ENCODE measurements at regions not wholly inside any gene's neighbourhood (a gene's known extent, or its start where the extent isn't known, plus 50 kb on each side); places are given as distances from the start of the nearest gene placed in this dataset.

DNA sequence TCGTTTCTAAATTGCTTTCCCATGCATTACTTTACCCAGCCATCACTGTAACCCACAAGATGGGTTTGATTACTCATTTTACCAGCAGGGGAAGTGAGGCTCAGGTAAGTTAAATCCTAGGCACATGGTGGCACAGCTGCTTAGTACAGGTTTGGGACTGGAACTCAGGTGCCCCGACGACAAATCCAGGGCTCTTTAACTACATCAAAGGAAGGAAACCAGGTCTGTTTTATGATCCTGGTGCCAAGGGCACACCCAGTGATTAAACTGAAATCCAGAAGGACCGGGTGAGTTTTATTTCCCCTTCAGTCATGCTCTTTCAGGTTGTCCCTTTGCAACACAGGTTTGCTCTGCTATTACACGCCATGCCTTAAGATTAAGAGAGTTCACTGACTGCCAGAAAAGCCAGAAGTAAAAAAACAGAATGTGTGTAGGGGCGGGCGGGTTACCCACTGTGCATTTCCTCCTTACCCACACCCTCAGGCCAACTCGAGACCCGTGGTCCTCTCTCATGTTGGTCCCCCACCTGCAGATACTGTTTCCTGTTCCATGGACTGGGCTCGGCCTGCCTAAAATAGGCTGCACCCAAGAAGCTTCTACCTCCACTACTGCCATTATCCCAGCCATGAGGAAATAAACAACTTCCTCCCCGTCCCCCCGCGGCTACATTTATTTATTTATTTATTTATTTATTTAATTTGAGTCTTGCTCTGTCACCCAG is 55.1 kb upstream of the KDM7A start:
- Histone ChIP-seq H3K27me3 (no peaks in the 10 kb centered on the region), H3K4me3 (peak overlapping the region; percentile 33), H3K36me3 (no peaks in the 10 kb centered on the region), H3K4me1 (ENCODE audit: insufficient read depth) (peaks cover 4% of the 10 kb centered on the region), H3K27ac (no peak overlapping the region), H3K9me3 (no peaks in the 10 kb centered on the region)
- WGBS, 3 donors: 49 to 63% (median 59%) methylated on average over 13 of the region's 13 CpGs
- no peak for TF ChIP-seq EP300 (IDR thresholded peaks at IDR 0.05)
- no peak for TF ChIP-seq POLR2A (IDR thresholded peaks at IDR 0.05)
- no peak for TF ChIP-seq CTCF (IDR thresholded peaks at IDR 0.05)
- DNase-seq: no peak
- intact Hi-C loops (cut with DNase I): no loop called here

DNA sequence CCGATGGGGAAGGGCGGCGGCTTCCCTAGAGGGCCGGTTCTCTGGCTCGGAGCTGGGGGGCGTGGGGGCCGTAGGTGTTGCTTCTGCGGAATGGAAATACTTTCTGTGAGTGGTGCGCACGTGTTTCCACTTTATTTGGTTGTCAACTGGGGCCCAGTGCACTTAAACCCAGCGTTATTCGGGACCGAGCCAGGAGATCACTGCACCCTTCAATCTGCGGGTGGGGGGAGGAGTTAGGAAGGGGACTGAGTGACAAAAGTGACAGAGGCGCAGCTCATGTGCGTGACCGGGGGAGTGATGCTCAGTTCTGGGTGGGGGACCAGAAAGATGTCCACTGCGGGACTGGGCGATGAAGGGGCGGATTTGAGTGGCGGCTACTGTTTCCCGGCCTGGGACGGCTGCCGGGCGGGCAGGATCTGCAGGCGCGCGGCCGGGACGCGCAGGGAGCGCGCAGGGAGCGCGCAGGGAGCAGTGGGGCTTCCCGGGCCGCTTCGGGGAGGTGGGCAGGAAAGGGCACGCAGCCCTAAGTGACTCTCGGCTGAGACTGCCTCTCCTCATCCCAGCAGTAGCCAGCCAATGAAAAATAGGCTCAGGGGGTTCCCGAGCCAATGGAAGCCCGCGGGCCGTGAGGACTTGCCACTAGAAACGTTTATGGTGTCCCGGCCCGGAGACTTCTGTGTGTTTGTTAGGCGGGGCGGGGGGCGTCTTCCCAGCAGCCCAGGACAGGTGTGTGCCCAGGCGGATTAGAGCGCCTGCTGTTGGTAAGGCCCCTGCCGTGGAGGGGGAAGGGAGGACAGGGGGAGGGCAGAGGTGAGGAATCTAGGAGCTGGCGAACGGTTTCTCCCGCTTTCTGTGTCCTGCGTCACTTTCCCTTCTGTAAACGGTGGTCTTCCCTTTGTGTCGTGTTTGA is 54.3 kb upstream of the KDM7A start:
- TF ChIP-seq POLR2A (IDR thresholded peaks at IDR 0.05) (no peak), EP300 (IDR thresholded peaks at IDR 0.05) (no peak), CTCF (IDR thresholded peaks at IDR 0.05) (no peak)
- intact Hi-C loops (cut with DNase I): no loop called here
- no peaks in the 10 kb centered on the region for H3K27me3 ChIP-seq
- H3K27ac ChIP-seq: no peak overlapping the region
- H3K4me3 ChIP-seq: peak overlapping the region; percentile 33
- no peaks in the 10 kb centered on the region for H3K9me3 ChIP-seq
- no peaks in the 10 kb centered on the region for H3K36me3 ChIP-seq
- WGBS, 3 donors: 2 to 3% (median 3%) methylated on average over 44 to 59 of the region's 59 CpGs
- peak in 2 of 5 donors; percentile 23 to 38 for DNase-seq
- peaks cover 4% of the 10 kb centered on the region for H3K4me1 ChIP-seq (ENCODE audit: insufficient read depth)

DNA sequence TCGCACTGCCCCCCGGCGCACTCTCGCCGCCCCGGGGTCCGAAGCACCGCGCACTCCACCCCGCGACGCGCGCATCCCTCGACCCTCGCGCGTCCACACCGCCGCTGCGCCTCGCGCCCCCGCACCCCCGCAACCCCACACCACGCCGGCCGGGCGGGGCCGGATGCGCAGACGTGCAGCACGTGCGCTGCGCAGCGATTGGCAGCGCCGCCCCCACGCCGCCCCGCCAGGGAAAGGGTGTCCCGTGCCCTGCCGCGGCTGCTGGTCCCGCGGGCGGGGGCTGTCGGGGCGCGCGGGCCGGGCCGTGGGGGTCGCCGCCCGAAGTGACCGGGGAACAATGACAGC is 53.7 kb upstream of the KDM7A start:
- intact Hi-C loops (cut with DNase I): no loop called here
- no peak overlapping the region for H3K27ac ChIP-seq

More for the DNA sequence above, 53.7 kb upstream of the KDM7A start:
- WGBS, 3 donors: 1 to 3% (median 2%) methylated on average over 13 to 57 of the region's 57 CpGs
- Histone ChIP-seq H3K36me3 (no peaks in the 10 kb centered on the region), H3K9me3 (no peaks in the 10 kb centered on the region), H3K4me1 (ENCODE audit: insufficient read depth) (peaks cover 4% of the 10 kb centered on the region), H3K27me3 (no peaks in the 10 kb centered on the region), H3K4me3 (peak overlapping the region; percentile 33)
- TF ChIP-seq CTCF (IDR thresholded peaks at IDR 0.05) (no peak), EP300 (IDR thresholded peaks at IDR 0.05) (no peak)
- peak in 2 of 5 donors; percentile 26 to 39 for DNase-seq

Measured in ovary (tissue), 7 donors.